Progenitor cell of endocrine pancreas (in vitro differentiated cells): ENCODE measurements at regions not wholly inside any gene's neighbourhood (a gene's known extent, or its start where the extent isn't known, plus 50 kb on each side); places are given as distances from the start of the nearest gene placed in this dataset.
A peak's percentile ranks its signal among the peaks of the same experiment; 100 is the strongest.

Experiments
- DNase-seq: peaks from one replicate; pipeline ENCODE4 v3.0.0; 2021; ENCODE audit warnings: low spot score; ENCODE audit not compliant: unreplicated experiment
- H3K27ac Mint-ChIP-seq: 2 replicates; pipeline ENCODE4 v1.8.0; 2021; ENCODE audit warnings: mild to moderate bottlenecking, moderate library complexity, mixed read lengths
- H3K27me3 Mint-ChIP-seq: 2 replicates; pipeline ENCODE4 v1.8.0; 2021; ENCODE audit warnings: mixed read lengths
- H3K36me3 Mint-ChIP-seq: 2 replicates; pipeline ENCODE4 v1.8.0; 2022; ENCODE audit warnings: mixed read lengths; ENCODE audit not compliant: insufficient read depth
- H3K4me1 Mint-ChIP-seq: 2 replicates; pipeline ENCODE4 v1.8.0; 2021; ENCODE audit warnings: low read depth, mixed read lengths
- H3K4me3 Mint-ChIP-seq: 2 replicates; pipeline ENCODE4 v1.8.0; 2021; ENCODE audit warnings: low read depth, mild to moderate bottlenecking, moderate library complexity, mixed read lengths
- H3K9me3 Mint-ChIP-seq: 2 replicates; pipeline ENCODE4 v1.8.0; 2021; ENCODE audit warnings: low read depth, mixed read lengths
- CTCF ChIP-seq: fragments of 200-600 bp; sonication (generic); IDR thresholded peaks from one replicate; pipeline ENCODE4 v1.5.0; 2021; ENCODE audit warnings: antibody characterized with exemption, mild to moderate bottlenecking; ENCODE audit not compliant: unreplicated experiment

DNA sequence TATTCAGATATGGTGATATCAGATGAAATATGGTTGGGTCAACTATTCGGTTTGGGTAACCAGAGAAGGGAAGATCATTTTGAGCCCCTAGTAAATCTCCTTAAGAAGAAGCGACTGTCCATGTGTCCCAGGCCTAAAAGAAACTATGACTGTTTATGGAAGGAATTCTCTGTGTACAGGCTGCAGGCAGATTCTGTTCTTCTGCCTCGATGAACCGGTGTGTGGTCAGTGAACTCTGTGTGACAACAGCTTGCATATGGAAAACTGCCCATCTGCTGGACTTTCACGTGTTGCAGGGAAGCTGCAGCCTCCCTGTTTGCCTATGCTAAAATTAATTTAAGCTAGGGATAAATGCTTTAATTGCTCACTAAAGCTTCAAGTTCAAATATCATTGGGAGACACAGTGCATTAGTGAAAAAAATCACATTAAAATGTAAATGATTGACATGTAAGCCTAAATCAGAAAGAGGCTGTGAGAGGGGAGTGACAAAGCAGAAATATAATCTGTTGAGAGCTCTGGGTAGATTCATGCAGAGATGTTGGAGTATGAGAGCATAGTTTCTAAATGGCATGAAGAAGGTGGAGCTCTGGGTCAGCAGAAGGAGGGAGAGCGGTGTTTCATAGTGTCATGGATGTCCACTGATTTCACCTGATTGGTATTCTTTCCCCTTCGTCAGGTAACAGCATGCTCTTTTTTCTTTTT, 65.4 kb upstream of the PFN2 start:
- no peaks in the 10 kb centered on the region for H3K36me3 Mint-ChIP-seq
- H3K27ac Mint-ChIP-seq: no peak overlapping the region
- no peaks in the 10 kb centered on the region for H3K4me1 Mint-ChIP-seq
- H3K27me3 Mint-ChIP-seq: no peaks in the 10 kb centered on the region
- peaks cover 10% of the 10 kb centered on the region for H3K9me3 Mint-ChIP-seq
- H3K4me3 Mint-ChIP-seq: no peak overlapping the region
- DNase-seq: no peak
- no peak for TF ChIP-seq CTCF

- Mint-ChIP-seq H3K4me3 (no peak overlapping the region), H3K4me1 (no peaks in the 10 kb centered on the region), H3K9me3 (peaks cover 3% of the 10 kb centered on the region), H3K27me3 (no peaks in the 10 kb centered on the region), H3K36me3 (no peaks in the 10 kb centered on the region), H3K27ac (no peak overlapping the region)
- no peak for TF ChIP-seq CTCF
- DNase-seq: no peak
Observed at GRCh38 chr3:150035301-150035779, 64.6 kb upstream of the PFN2 start.

DNA sequence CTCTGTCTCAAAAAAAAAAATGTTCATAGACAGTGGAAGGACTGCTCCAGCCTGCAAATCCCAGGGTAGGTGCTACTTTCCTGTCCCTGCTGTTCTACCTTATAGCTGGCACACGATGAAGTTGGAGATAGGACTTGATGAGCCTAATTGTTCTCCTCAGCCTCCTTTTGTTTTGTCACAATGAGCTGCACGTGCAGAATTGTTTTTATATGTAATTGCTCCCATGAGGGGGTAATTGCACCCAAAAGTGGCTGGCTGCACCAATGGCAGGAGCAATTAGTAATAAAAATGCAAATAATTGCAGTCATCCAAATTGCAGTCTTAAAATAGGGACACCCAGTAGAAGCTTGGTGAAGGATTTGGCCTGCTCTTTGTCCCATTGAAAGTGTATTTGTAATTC, 63.0 kb upstream of the PFN2 start:
- H3K9me3 Mint-ChIP-seq: peaks cover 3% of the 10 kb centered on the region
- H3K4me1 Mint-ChIP-seq: no peaks in the 10 kb centered on the region
- DNase-seq: no peak
- no peak overlapping the region for H3K27ac Mint-ChIP-seq
- no peak overlapping the region for H3K4me3 Mint-ChIP-seq
- H3K36me3 Mint-ChIP-seq: no peaks in the 10 kb centered on the region
- no peaks in the 10 kb centered on the region for H3K27me3 Mint-ChIP-seq
- no peak for TF ChIP-seq CTCF

GRCh38 chr3:150030841-150031240, 60.1 kb upstream of the PFN2 start:
- DNase-seq: no peak
- H3K27ac Mint-ChIP-seq: no peak overlapping the region
- no peaks in the 10 kb centered on the region for H3K4me1 Mint-ChIP-seq
- no peaks in the 10 kb centered on the region for H3K27me3 Mint-ChIP-seq
- no peak for TF ChIP-seq CTCF
- no peaks in the 10 kb centered on the region for H3K36me3 Mint-ChIP-seq
- H3K4me3 Mint-ChIP-seq: no peak overlapping the region
- H3K9me3 Mint-ChIP-seq: peaks cover 20% of the 10 kb centered on the region

GRCh38 chr3:150023239-150023636, 52.5 kb upstream of the PFN2 start:
- no peak for DNase-seq
- no peak overlapping the region for H3K4me3 Mint-ChIP-seq
- H3K27me3 Mint-ChIP-seq: no peaks in the 10 kb centered on the region
- peaks cover 2% of the 10 kb centered on the region for H3K4me1 Mint-ChIP-seq
- peaks cover 2% of the 10 kb centered on the region for H3K36me3 Mint-ChIP-seq
- H3K9me3 Mint-ChIP-seq: peaks cover 31% of the 10 kb centered on the region
- no peak for TF ChIP-seq CTCF
- peak overlapping the region; percentile 2 for H3K27ac Mint-ChIP-seq
